Vagina (tissue), 2 donors: ENCODE measurements at regions not wholly inside any gene's neighbourhood (a gene's known extent, or its start where the extent isn't known, plus 50 kb on each side); places are given as distances from the start of the nearest gene placed in this dataset.

Experiments
- DNase-seq, 2 donors: peaks; one replicate each; pipeline ENCODE4 v3.0.0-alpha.2; 2017; ENCODE audit errors: extremely low spot score in 2 of 2
- H3K27ac ChIP-seq: fragments of 200-600 bp; sonication (generic); one replicate; pipeline ENCODE4 v1.5.1; 2019
- H3K27me3 ChIP-seq: fragments of 200-600 bp; sonication (generic); one replicate; pipeline ENCODE4 v1.5.1; 2019
- H3K36me3 ChIP-seq, 2 donors: fragments of 200-600 bp; sonication (generic); one replicate each; pipeline ENCODE4 v1.5.1; 2017 to 2019
- H3K4me1 ChIP-seq: fragments of 200-600 bp; sonication (generic); one replicate; pipeline ENCODE4 v1.5.1; 2019
- H3K4me3 ChIP-seq, 2 donors: fragments of 200-600 bp; sonication (generic); 1 replicate in 1 of 2; 2 replicates in 1 of 2; pipeline ENCODE4 v1.5.1; 2016 to 2019
- H3K9me3 ChIP-seq: fragments of 200-600 bp; sonication (generic); one replicate; pipeline ENCODE4 v1.5.1; 2019
- POLR2A ChIP-seq, 2 donors: fragments of 450-650 bp; IDR thresholded peaks; one replicate each; pipeline ENCODE4 v1.6.1; 2017; ENCODE audit warnings: antibody characterized with exemption in 2 of 2, mild to moderate bottlenecking in 2 of 2, moderate library complexity in 2 of 2
- POLR2AphosphoS5 ChIP-seq, 2 donors: sonication (generic); formaldehyde crosslinking; IDR thresholded peaks; one replicate each; pipeline ENCODE4 v1.9.0; 2017; ENCODE audit warnings: antibody characterized with exemption in 2 of 2, mild to moderate bottlenecking in 2 of 2, low read depth in 1 of 2; ENCODE audit not compliant: insufficient read depth in 1 of 2
- intact Hi-C: fragments of 100-400 bp; cut with DNase I; formaldehyde crosslinking; loops from one replicate; pipeline ENCODE4 v1.15.1; 2023
- TF ChIP-seq, protein P1 (sequence below), 3 experiments: fragments of 450-650 bp in 2 of 3; fragments of 200-600 bp in 1 of 3; sonication (generic) in 1 of 3; IDR thresholded peaks; one replicate each; pipeline ENCODE4 v1.5.1; 2017 to 2019; ENCODE audit warnings: antibody characterized with exemption in 3 of 3, mild to moderate bottlenecking in 2 of 3, moderate library complexity in 2 of 3

DNA sequence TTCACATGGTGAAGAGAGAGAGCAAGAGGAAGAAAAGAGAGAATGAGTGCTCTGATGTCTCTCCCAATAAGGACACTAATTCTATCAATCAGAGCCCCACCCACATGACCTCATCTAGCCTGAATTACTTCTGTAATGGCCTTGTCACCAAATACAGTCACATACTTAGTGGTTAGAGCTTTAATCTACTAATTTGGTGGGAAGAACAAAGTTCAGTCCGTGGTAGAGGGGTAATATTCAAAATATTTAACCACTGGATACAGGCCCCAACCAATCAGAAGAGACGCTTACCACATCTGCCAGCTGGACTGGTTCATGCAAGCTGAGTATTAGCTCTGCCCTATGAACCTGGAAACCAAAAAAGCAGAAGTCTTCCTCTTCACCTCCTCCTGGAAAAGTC lies 336.3 kb upstream of the NFE2L3 start:
- TF ChIP-seq, protein P1, sequence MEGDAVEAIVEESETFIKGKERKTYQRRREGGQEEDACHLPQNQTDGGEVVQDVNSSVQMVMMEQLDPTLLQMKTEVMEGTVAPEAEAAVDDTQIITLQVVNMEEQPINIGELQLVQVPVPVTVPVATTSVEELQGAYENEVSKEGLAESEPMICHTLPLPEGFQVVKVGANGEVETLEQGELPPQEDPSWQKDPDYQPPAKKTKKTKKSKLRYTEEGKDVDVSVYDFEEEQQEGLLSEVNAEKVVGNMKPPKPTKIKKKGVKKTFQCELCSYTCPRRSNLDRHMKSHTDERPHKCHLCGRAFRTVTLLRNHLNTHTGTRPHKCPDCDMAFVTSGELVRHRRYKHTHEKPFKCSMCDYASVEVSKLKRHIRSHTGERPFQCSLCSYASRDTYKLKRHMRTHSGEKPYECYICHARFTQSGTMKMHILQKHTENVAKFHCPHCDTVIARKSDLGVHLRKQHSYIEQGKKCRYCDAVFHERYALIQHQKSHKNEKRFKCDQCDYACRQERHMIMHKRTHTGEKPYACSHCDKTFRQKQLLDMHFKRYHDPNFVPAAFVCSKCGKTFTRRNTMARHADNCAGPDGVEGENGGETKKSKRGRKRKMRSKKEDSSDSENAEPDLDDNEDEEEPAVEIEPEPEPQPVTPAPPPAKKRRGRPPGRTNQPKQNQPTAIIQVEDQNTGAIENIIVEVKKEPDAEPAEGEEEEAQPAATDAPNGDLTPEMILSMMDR (IDR thresholded peaks at IDR 0.05): no peak
- no peak for TF ChIP-seq POLR2AphosphoS5 (IDR thresholded peaks at IDR 0.05; ENCODE audit: insufficient read depth in 1 of 2, low read depth in 1 of 2)
- TF ChIP-seq POLR2A (IDR thresholded peaks at IDR 0.05): no peak
- H3K4me3 ChIP-seq: no peak overlapping the region
- intact Hi-C loops: no loop called here

DNA sequence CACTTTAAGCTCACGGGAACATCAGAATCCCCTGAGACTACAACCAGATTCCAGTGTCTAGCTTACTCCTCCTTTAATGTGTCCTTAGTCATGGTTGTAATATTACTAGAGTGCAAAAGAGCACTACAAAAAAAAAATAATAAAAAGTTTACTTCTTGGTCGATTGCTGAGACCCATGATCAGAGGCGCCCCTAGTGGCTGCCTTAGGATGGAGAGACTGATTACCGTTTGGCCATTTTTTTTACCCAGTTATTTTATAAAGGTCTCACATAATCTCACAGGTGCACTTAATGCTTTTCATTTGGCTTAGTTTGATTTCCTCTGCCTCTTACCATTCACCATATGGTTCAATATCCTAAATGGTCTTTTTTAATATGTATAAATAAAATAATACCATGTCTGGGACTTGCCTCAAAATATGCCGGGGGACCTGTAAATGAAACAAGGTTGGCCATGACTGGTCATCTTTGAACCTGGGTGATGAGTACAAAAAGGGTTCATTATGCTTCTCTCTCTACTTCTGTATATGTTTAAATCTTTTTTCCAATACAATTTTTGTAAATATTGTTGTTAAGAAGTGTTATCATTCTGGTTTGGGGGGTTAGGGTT lies 331.5 kb upstream of the NFE2L3 start:
- H3K27ac ChIP-seq: no peak overlapping the region
- H3K4me1 ChIP-seq: no peaks in the 10 kb centered on the region
- no peaks in the 10 kb centered on the region for H3K9me3 ChIP-seq
- no peaks in the 10 kb centered on the region for H3K27me3 ChIP-seq
- H3K36me3 ChIP-seq: no peaks in the 10 kb centered on the region
- intact Hi-C loops: no loop called here
- TF ChIP-seq POLR2A (IDR thresholded peaks at IDR 0.05): no peak
- no peak for TF ChIP-seq POLR2AphosphoS5 (IDR thresholded peaks at IDR 0.05; ENCODE audit: insufficient read depth in 1 of 2, low read depth in 1 of 2)
- TF ChIP-seq, protein P1 (IDR thresholded peaks at IDR 0.05): no peak
- DNase-seq: no peak
- H3K4me3 ChIP-seq: no peak overlapping the region

More for the DNA sequence above, 336.3 kb upstream of the NFE2L3 start:
- no peak overlapping the region for H3K27ac ChIP-seq
- no peaks in the 10 kb centered on the region for H3K4me1 ChIP-seq
- H3K9me3 ChIP-seq: no peaks in the 10 kb centered on the region
- no peaks in the 10 kb centered on the region for H3K36me3 ChIP-seq
- DNase-seq: no peak
- H3K27me3 ChIP-seq: no peaks in the 10 kb centered on the region

DNA sequence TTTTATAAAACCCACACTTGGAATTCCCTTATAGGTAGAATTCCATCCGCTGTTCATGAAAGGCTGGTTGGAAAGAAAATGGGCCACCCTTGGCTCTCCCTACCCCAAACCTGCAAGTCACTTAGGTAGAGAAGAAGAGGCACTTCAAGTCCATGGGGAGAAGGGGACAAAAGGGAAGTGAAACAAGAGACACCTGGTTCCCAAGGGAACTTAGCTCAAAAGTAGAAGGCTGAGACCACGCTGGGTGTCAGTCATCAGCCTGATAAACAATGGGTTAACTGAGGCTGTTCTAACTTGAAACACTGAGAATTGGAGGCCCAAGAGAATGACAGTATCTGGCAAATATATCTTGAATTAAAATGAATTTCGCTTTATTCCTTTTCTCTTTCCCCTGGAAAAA lies 330.8 kb upstream of the NFE2L3 start:
- TF ChIP-seq POLR2AphosphoS5 (IDR thresholded peaks at IDR 0.05; ENCODE audit: insufficient read depth in 1 of 2, low read depth in 1 of 2): no peak
- TF ChIP-seq POLR2A (IDR thresholded peaks at IDR 0.05): no peak
- TF ChIP-seq, protein P1 (IDR thresholded peaks at IDR 0.05): no peak
- no peak for DNase-seq
- Histone ChIP-seq H3K4me3 (no peak overlapping the region), H3K9me3 (no peaks in the 10 kb centered on the region), H3K4me1 (no peaks in the 10 kb centered on the region), H3K27ac (no peak overlapping the region), H3K36me3 (no peaks in the 10 kb centered on the region), H3K27me3 (no peaks in the 10 kb centered on the region)
- intact Hi-C loops: no loop called here

DNA sequence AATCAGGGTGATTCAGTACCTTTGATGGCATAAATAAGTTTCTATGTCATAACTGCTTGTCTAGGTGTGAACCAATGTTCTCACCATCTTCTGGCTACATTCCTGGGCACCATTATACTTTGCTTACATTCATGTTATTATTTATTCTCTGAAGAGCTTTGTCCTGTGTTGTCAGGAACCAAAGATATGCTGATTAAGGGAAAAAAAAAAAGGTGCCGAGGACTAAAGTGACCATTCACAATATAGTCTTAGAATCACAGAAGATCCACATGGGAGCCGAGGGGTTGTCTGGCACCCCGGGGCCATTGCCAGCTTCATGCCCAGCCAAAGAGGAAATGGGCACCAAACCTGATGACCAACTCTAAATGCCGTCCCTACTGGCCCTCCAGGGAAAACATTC lies 329.2 kb upstream of the NFE2L3 start:
- Histone ChIP-seq H3K36me3 (no peaks in the 10 kb centered on the region), H3K27me3 (no peaks in the 10 kb centered on the region), H3K9me3 (no peaks in the 10 kb centered on the region), H3K4me1 (no peaks in the 10 kb centered on the region), H3K27ac (no peak overlapping the region), H3K4me3 (no peak overlapping the region)
- intact Hi-C loops: no loop called here
- DNase-seq: no peak
- TF ChIP-seq POLR2A (IDR thresholded peaks at IDR 0.05) (no peak), POLR2AphosphoS5 (IDR thresholded peaks at IDR 0.05; ENCODE audit: insufficient read depth in 1 of 2, low read depth in 1 of 2) (no peak)
- TF ChIP-seq, protein P1 (IDR thresholded peaks at IDR 0.05): no peak

DNA sequence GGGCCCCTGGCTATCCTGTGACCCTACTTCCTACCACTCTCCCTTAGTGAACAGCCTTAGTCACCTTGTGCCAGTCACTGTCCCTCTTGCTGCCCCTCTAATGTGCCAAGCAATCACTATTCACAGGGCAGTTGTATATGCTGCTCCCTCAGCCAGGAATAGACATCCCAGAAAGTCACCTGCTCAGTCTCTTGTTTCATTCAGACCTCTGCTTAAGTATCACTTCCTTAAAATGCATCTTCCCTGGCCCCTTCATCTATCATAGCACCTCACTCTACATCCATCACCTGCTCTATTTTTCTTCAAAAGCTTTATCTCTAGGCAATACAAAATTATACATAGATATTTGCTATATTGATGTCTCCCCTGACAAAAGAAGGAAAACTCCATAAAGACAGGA lies 328.4 kb upstream of the NFE2L3 start:
- Histone ChIP-seq H3K4me3 (no peak overlapping the region), H3K27ac (no peak overlapping the region), H3K9me3 (no peaks in the 10 kb centered on the region), H3K36me3 (no peaks in the 10 kb centered on the region), H3K27me3 (no peaks in the 10 kb centered on the region), H3K4me1 (no peaks in the 10 kb centered on the region)
- TF ChIP-seq POLR2AphosphoS5 (IDR thresholded peaks at IDR 0.05; ENCODE audit: insufficient read depth in 1 of 2, low read depth in 1 of 2) (no peak), POLR2A (IDR thresholded peaks at IDR 0.05) (no peak)
- TF ChIP-seq, protein P1 (IDR thresholded peaks at IDR 0.05): no peak
- intact Hi-C loops: no loop called here
- no peak for DNase-seq
